Upper lobe of left lung (tissue), 4 donors: ENCODE measurements at regions not wholly inside any gene's neighbourhood (a gene's known extent, or its start where the extent isn't known, plus 50 kb on each side); places are given as distances from the start of the nearest gene placed in this dataset.

Experiments
- POLR2A ChIP-seq, 4 donors: fragments of 450-650 bp; IDR thresholded peaks; one replicate each; pipeline ENCODE4 v1.5.1; 2016 to 2017; ENCODE audit warnings: antibody characterized with exemption in 4 of 4, mild to moderate bottlenecking in 2 of 4
- TF ChIP-seq, protein P1 (sequence below), 6 experiments: fragments of 450-650 bp in 4 of 6; fragments of 200-600 bp in 2 of 6; sonication (generic) in 2 of 6; IDR thresholded peaks; one replicate each; pipeline ENCODE4 v1.5.1; 2016 to 2019; ENCODE audit warnings: antibody characterized with exemption in 6 of 6

DNA sequence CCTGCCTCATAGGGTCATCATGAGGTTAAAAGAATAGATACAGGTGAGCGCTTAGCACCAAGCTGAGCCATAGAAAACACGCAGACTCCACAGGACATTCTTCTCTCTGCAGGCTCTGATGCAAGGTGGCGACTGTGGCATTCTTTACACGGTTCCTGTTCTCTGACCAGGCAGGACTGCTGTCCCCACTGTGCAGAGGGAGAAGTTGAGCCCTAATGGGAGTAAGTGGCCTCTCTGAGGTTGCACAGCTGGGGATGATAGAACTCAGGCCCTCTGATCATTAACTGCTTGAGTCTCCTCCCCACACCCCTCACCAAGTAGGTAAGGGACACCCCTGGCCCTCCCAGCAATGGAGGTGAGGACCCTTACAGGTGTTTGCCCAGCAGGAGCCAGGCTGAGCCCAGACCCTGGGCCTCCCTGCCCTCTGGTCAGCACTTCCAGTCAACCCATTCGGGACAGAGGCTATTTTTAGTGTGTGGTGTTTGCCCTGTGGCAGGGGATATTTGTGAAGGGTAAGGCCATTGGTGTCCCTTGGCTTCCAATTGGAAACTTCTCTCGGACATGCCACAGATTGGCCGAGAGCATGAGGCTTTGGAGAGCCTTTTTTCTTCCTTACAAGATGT is 116.8 kb downstream of the VEGFA start:
- TF ChIP-seq, protein P1, sequence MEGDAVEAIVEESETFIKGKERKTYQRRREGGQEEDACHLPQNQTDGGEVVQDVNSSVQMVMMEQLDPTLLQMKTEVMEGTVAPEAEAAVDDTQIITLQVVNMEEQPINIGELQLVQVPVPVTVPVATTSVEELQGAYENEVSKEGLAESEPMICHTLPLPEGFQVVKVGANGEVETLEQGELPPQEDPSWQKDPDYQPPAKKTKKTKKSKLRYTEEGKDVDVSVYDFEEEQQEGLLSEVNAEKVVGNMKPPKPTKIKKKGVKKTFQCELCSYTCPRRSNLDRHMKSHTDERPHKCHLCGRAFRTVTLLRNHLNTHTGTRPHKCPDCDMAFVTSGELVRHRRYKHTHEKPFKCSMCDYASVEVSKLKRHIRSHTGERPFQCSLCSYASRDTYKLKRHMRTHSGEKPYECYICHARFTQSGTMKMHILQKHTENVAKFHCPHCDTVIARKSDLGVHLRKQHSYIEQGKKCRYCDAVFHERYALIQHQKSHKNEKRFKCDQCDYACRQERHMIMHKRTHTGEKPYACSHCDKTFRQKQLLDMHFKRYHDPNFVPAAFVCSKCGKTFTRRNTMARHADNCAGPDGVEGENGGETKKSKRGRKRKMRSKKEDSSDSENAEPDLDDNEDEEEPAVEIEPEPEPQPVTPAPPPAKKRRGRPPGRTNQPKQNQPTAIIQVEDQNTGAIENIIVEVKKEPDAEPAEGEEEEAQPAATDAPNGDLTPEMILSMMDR (IDR thresholded peaks at IDR 0.05), result no peak
- no peak for TF ChIP-seq POLR2A (IDR thresholded peaks at IDR 0.05)
